H9 (cell line): ENCODE measurements at regions not wholly inside any gene's neighbourhood (a gene's known extent, or its start where the extent isn't known, plus 50 kb on each side); places are given as distances from the start of the nearest gene placed in this dataset.

Source experiments
- DNase-seq: peaks from one replicate; pipeline ENCODE4 v3.0.0-alpha.2; 2017
- H2AFZ ChIP-seq: one replicate; pipeline ENCODE4 v1.6.1; 2013; ENCODE audit warnings: mild to moderate bottlenecking, low read length, control low read depth, moderate library complexity
- H2AK5ac ChIP-seq: 2 replicates; pipeline ENCODE4 v1.6.1; 2013; ENCODE audit warnings: low read length, control low read depth, mixed read lengths; ENCODE audit not compliant: insufficient read length
- H2BK120ac ChIP-seq: one replicate; pipeline ENCODE4 v1.6.1; 2013; ENCODE audit warnings: low read depth, mild to moderate bottlenecking, low read length, control low read depth, inconsistent platforms; ENCODE audit not compliant: poor library complexity, severe bottlenecking
- H2BK12ac ChIP-seq: 2 replicates; pipeline ENCODE4 v1.6.1; 2013; ENCODE audit warnings: low read length, control low read depth, mixed read lengths, low read depth; ENCODE audit not compliant: insufficient read length
- H2BK15ac ChIP-seq: 2 replicates; pipeline ENCODE4 v1.6.1; 2013; ENCODE audit warnings: low read depth, low read length, control low read depth
- H2BK20ac ChIP-seq: one replicate; pipeline ENCODE4 v1.6.1; 2013; ENCODE audit warnings: low read depth, mild to moderate bottlenecking, low read length, control low read depth, inconsistent platforms; ENCODE audit not compliant: poor library complexity, severe bottlenecking
- H2BK5ac ChIP-seq: 2 replicates; pipeline ENCODE4 v1.6.1; 2013; ENCODE audit warnings: low read length, control low read depth, mixed read lengths; ENCODE audit not compliant: insufficient read length
- H3K14ac ChIP-seq: 2 replicates; pipeline ENCODE4 v1.6.1; 2013; ENCODE audit warnings: low read length, control low read depth; ENCODE audit not compliant: insufficient read depth
- H3K18ac ChIP-seq: 2 replicates; pipeline ENCODE4 v1.6.1; 2013; ENCODE audit warnings: low read depth, mild to moderate bottlenecking, mixed read lengths, low read length, control low read depth; ENCODE audit not compliant: insufficient read length
- H3K23ac ChIP-seq: 2 replicates; pipeline ENCODE4 v1.6.1; 2013; ENCODE audit warnings: low read length, control low read depth, mixed read lengths, low read depth; ENCODE audit not compliant: insufficient read length
- H3K23me2 ChIP-seq: 2 replicates; pipeline ENCODE4 v1.6.1; 2013; ENCODE audit warnings: low read depth, mild to moderate bottlenecking, mixed read lengths, low read length, control low read depth; ENCODE audit not compliant: insufficient read length, poor library complexity, severe bottlenecking
- H3K27ac ChIP-seq: 2 replicates; pipeline ENCODE4 v1.5.1; 2013; ENCODE audit warnings: low read length, control low read depth, mixed read lengths, low read depth; ENCODE audit not compliant: insufficient read length
- H3K27me3 ChIP-seq: 2 replicates; pipeline ENCODE4 v1.6.1; 2013; ENCODE audit warnings: low read length, control low read depth, inconsistent platforms; ENCODE audit not compliant: insufficient read depth
- H3K4ac ChIP-seq: 2 replicates; pipeline ENCODE4 v1.6.1; 2013; ENCODE audit warnings: low read depth, mild to moderate bottlenecking, control low read depth, inconsistent platforms, low read length, moderate library complexity
- H3K4me1 ChIP-seq: 2 replicates; pipeline ENCODE4 v1.6.1; 2013; ENCODE audit warnings: low read length, control low read depth, inconsistent platforms; ENCODE audit not compliant: insufficient read depth
- H3K4me2 ChIP-seq: 2 replicates; pipeline ENCODE4 v1.6.1; 2013; ENCODE audit warnings: low read length, control low read depth, mixed read lengths; ENCODE audit not compliant: insufficient read length, insufficient read depth
- H3K56ac ChIP-seq: 2 replicates; pipeline ENCODE4 v1.6.1; 2013; ENCODE audit warnings: low read depth, mild to moderate bottlenecking, mixed read lengths, low read length, control low read depth; ENCODE audit not compliant: insufficient read length
- H3K79me1 ChIP-seq: 2 replicates; pipeline ENCODE4 v1.6.1; 2013; ENCODE audit warnings: low read depth, mild to moderate bottlenecking, moderate library complexity, low read length, control low read depth, inconsistent platforms; ENCODE audit not compliant: insufficient read depth, poor library complexity, severe bottlenecking
- H3K79me2 ChIP-seq: 2 replicates; pipeline ENCODE4 v1.6.1; 2013; ENCODE audit warnings: low read length, control low read depth, inconsistent platforms; ENCODE audit not compliant: insufficient read depth
- H3K9ac ChIP-seq: 2 replicates; pipeline ENCODE4 v1.6.1; 2013; ENCODE audit warnings: low read length, control low read depth, mixed read lengths; ENCODE audit not compliant: insufficient read length; ENCODE audit errors: extremely low read depth
- H3K9me3 ChIP-seq: one replicate; pipeline ENCODE4 v1.6.1; 2013; ENCODE audit warnings: low read depth, low read length, inconsistent platforms; ENCODE audit not compliant: control insufficient read depth
- H3T11ph ChIP-seq: one replicate; pipeline ENCODE4 v1.6.1; 2013; ENCODE audit warnings: mild to moderate bottlenecking, low read length, control low read depth, inconsistent platforms
- H4K20me1 ChIP-seq: one replicate; pipeline ENCODE4 v1.6.1; 2013; ENCODE audit not compliant: control insufficient read depth, insufficient read length, insufficient read depth
- H4K5ac ChIP-seq: 2 replicates; pipeline ENCODE4 v1.6.1; 2013; ENCODE audit warnings: low read depth, mild to moderate bottlenecking, mixed read lengths, low read length, control low read depth; ENCODE audit not compliant: insufficient read length
- H4K8ac ChIP-seq: replicated peaks from 2 replicates; pipeline ENCODE4 v1.6.1; 2013; ENCODE audit warnings: low read length, control low read depth, mixed read lengths, low read depth; ENCODE audit not compliant: insufficient read length
- H4K91ac ChIP-seq: 2 replicates; pipeline ENCODE4 v1.6.1; 2013; ENCODE audit warnings: low read depth, mild to moderate bottlenecking, moderate library complexity, mixed read lengths, low read length, control low read depth; ENCODE audit not compliant: insufficient read length
- H3K27ac Mint-ChIP-seq, 3 experiments: 2 replicates in 2 of 3; 3 replicates in 1 of 3; pipeline ENCODE4 v1.8.0; 2020 to 2021; ENCODE audit warnings: mixed read lengths in 3 of 3, mild to moderate bottlenecking in 1 of 3, moderate library complexity in 1 of 3
- H3K27me3 Mint-ChIP-seq: 2 replicates; pipeline ENCODE4 v1.8.0; 2021; ENCODE audit warnings: low read depth, mild to moderate bottlenecking, moderate library complexity, mixed read lengths
- H3K36me3 Mint-ChIP-seq, 3 experiments: 2 replicates in 2 of 3; 3 replicates in 1 of 3; pipeline ENCODE4 v1.8.0; 2020 to 2021; ENCODE audit warnings: low read depth in 3 of 3, mixed read lengths in 3 of 3; ENCODE audit not compliant: insufficient read depth in 1 of 3
- H3K4me1 Mint-ChIP-seq, 2 experiments: 2 replicates each; pipeline ENCODE4 v1.8.0; 2020; ENCODE audit warnings: mixed read lengths in 2 of 2
- H3K4me3 Mint-ChIP-seq, 2 experiments: 2 replicates in 1 of 2; 3 replicates in 1 of 2; pipeline ENCODE4 v1.8.0; 2020 to 2021; ENCODE audit warnings: mild to moderate bottlenecking in 2 of 2, mixed read lengths in 2 of 2, moderate library complexity in 1 of 2
- H3K9me3 Mint-ChIP-seq, 2 experiments: 2 replicates in 1 of 2; 3 replicates in 1 of 2; pipeline ENCODE4 v1.8.0; 2020; ENCODE audit warnings: mild to moderate bottlenecking in 2 of 2, mixed read lengths in 2 of 2, moderate library complexity in 1 of 2
- CTCF ChIP-seq: fragments of 200-600 bp; sonication (generic); conservative IDR thresholded peaks from 3 replicates; pipeline ENCODE4 v1.8.0; 2021; ENCODE audit warnings: antibody characterized with exemption, mild to moderate bottlenecking
- WGBS: extraction: QIAGEN DNeasy Blood & Tissue Kit; methylation state at CpG from one replicate; pipeline ENCODE4 v1.1.7; 2013; ENCODE audit warnings: missing lambda C conversion rate, low lambda C conversion rate, mixed read lengths; ENCODE audit not compliant: insufficient read length; ENCODE audit errors: extremely low coverage; 5-methylcytosine and 5-hydroxymethylcytosine counted together

- Histone ChIP-seq H2BK5ac (no peak overlapping the region), H3K56ac (no peak overlapping the region)
Observed at GRCh38 chr7:67683628-67684027, 687.0 kb downstream of the TYW1 start.

More at GRCh38 chr7:67683628-67684027, 687.0 kb downstream of the TYW1 start:
- no peak overlapping the region for H3K14ac ChIP-seq
- H3K79me2 ChIP-seq, result no peaks in the 10 kb centered on the region
- H3K18ac ChIP-seq, result no peak overlapping the region
- Mint-ChIP-seq H3K27me3 (no peaks in the 10 kb centered on the region), H3K27ac (no peak overlapping the region), H3K36me3 (no peaks in the 10 kb centered on the region; a peak in 1 of 7 replicates), H3K4me3 (no peak overlapping the region), H3K9me3 (no peaks in the 10 kb centered on the region), H3K4me1 (peaks cover 2 to 3% of the 10 kb centered on the region in 2 experiments; a peak in 3 of 4 replicates)
- no peak overlapping the region for H3K27ac ChIP-seq
- no peak overlapping the region for H2BK12ac ChIP-seq
- no peak for DNase-seq
- no peak for TF ChIP-seq CTCF
- no peaks in the 10 kb centered on the region for H3K4me1 ChIP-seq
- H4K91ac ChIP-seq, result no peak overlapping the region
- H3K4ac ChIP-seq, result no peak overlapping the region
- H2BK120ac ChIP-seq, result no peak overlapping the region
- no peak overlapping the region for H3K23ac ChIP-seq
- no peaks in the 10 kb centered on the region for H3K79me1 ChIP-seq
- H2AFZ ChIP-seq, result no peak overlapping the region
- no peak overlapping the region for H4K8ac ChIP-seq
- no peak overlapping the region for H3K4me2 ChIP-seq
- no peak overlapping the region for H3T11ph ChIP-seq
- H2BK15ac ChIP-seq, result no peak overlapping the region
- no peaks in the 10 kb centered on the region for H4K20me1 ChIP-seq
- H3K27me3 ChIP-seq, result no peaks in the 10 kb centered on the region
- WGBS, result no CpG with 5 or more reads among the region's 4 CpGs
- H3K9ac ChIP-seq, result no peak overlapping the region
- no peak overlapping the region for H2AK5ac ChIP-seq
- no peak overlapping the region for H2BK20ac ChIP-seq
- no peak overlapping the region for H4K5ac ChIP-seq
- H3K9me3 ChIP-seq, result no peaks in the 10 kb centered on the region
- H3K23me2 ChIP-seq, result no peaks in the 10 kb centered on the region
